Fibroblast of gingiva (primary cell): ENCODE measurements at regions not wholly inside any gene's neighbourhood (a gene's known extent, or its start where the extent isn't known, plus 50 kb on each side); places are given as distances from the start of the nearest gene placed in this dataset.

ENCODE experiments used
- DNase-seq: peaks from one replicate; pipeline ENCODE4 v3.0.0-alpha.2; 2011; ENCODE audit warnings: low read depth

DNA sequence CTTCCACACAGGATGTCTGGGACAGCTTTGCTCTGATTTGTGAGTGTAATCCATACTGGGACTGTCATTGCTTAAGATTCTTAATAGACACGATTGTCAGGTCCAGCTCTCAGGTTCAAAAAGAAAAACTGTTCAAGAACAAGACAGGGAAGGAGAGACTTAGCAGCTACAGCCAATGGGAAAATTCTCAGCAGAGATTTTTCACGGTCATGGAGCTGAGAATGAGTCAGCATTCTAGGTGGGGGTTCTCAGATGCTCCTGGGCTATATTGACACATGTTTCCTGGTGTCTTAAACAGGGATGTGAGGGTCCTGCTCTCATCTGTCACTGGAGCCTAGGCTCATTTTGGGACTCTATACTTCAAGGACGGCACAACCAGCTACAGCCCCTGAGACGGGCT is 318.3 kb downstream of the RRAGC start:
- DNase-seq, result no peak

DNA sequence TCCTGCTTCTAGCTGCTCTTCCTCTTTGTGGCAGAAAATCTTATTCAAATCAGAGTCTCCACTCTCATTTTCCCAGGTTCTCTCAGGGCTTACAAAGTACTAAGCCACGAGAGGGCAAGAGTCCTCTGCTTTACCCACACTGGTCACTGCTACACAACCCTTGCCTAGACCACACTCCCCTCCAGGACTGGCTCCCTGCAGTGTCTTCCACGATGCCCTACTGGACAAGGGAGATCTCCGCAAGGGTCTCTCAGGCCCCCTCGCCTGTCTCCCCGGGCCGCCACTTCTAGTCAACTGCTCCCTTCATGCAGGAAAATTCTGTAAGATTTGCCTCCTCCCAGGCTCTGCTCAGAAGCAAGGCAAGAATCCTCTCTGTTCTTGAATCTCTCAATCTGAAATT is 319.6 kb downstream of the RRAGC start:
- no peak for DNase-seq

DNA sequence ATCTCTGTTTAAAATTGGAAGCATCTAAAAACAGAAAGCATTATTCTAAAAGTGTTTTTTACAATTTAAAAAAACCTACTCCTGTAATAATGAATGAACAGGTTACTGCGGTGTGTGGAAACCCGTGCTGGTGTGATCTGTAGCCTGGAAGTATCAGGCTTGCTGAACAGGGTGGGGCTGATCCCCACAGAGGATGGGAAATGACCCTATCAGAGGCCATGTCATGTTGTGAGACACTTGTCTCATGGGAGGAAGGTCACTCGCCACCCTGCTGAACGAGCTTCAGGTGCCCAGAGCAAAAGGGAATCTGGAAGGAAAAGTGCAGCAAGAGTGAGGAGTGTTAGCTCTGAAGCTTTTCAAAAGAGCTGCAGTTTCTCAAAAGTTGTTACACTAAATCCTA is 320.7 kb downstream of the RRAGC start:
- no peak for DNase-seq

DNA sequence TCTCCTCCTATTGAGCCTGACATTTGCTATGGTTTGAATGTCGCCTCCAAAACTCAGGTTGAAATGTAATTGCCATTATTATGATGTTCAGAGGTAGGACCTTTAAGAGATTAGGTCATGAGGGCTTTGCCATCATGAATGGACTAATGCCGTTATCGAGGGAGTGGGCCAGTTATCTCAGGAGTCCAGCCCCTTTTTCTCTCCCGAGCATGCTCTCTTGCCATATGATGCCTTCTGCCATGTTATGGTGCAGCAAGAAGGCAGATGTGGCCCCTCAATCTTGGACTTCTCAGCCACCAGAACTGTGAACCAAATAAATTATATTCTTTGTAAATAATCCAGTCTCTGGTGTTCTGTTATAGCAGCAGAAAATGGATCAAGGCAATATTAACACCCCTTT is 323.5 kb downstream of the RRAGC start:
- DNase-seq, result no peak

DNA sequence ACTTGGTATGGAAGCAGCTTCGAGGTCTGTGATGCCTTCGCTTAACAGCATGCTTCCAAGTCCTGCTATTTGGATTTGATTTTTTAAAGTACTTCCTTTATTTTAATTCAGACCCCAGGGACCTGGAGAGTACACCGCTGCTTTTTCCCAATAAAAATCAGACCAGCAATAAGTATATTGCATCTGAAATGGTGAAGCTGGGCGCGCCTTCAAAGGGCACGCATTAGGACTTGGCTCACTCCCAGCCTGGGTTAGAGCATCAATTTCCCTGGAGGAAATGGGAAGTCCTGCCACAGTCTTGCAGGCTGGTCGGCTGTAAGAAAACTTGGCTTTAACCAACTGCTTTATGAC is 325.1 kb downstream of the RRAGC start:
- no peak for DNase-seq

DNA sequence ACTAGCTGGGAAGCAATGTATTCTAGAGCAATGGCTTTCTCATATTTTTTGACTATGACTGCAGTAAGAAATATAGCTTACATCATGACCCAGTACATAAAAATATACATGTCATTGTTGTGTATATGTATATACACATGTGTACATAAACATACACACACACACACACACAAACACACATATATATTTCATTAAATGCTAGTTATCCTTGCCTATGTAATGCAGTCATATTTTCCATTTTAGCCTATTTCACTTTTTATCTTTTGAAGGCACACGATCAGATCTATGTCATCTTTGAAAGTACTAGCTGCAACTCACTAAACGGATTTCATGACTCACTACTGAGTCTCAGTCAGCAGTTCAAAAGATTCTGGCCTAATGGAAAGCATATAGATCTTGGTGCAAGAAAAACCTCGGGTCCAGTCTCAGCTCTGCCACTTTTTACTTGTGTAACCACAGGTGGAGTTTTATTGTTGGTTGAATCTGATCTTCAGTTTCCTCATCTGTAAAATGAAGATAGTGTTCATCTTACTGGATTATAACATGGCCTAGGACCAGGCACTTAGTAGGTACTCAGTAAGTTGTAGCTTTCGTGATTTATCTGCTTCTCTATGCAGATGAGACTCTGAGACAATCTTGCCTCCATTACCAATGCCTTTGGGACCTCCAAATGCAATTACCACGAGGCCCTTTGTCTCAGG is 325.6 kb downstream of the RRAGC start:
- DNase-seq, result no peak

DNA sequence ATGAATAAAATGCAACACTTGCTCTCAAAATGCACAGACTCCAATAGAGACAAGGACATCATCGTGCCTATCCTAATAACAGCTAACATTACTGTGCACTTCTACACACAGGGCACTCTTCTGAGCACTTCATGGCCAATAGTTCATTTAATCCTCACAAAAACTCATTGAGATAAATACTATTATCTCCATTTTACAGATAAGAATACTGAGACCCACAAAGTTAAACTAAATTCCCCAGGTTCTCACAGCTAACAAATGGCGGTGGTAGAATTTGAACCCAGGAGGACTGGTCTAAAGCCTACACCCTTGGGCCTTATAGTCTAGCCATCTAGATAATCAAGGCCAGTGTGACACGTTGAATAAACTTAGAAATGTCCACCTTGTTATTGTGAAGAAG is 328.6 kb downstream of the RRAGC start:
- DNase-seq, result no peak

DNA sequence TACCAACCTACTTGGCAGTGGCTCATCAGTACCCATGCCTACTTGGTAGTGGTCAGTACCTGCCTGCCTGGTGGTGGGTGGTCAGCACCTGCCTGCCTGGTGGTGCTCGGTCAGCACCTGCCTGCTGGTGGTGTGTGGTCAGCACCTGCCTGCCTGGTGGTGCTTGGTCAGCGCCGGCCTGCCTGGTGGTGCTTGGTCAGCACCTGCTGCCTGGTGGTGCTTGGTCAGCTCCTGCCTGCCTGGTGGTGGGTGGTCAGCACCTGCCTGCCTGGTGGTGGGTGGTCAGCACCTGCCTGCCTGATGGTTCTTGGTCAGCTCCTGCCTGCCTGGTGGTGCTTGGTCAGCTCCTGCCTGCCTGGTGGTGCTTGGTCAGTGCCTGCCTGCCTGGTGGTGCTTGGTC is 329.6 kb downstream of the RRAGC start:
- no peak for DNase-seq

DNA sequence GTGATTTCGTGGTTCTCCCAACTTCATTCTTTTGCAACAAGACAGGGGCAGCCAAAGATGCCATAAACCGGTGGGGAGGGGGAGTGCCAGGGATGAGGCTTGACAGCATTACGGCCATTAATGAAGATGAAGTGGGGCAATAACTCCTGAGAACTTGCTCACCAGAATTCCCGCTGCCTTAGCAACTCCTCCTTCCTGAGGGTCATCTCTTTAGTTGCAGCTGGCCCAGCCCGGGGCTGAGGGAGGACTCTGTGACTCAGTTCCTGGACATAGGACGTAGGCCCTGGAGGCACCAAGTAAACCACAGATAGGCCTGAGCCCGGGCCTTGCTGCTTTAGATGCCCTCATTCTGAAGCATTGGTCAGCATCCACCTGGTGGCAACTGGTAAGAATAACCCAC is 330.2 kb downstream of the RRAGC start:
- no peak for DNase-seq

DNA sequence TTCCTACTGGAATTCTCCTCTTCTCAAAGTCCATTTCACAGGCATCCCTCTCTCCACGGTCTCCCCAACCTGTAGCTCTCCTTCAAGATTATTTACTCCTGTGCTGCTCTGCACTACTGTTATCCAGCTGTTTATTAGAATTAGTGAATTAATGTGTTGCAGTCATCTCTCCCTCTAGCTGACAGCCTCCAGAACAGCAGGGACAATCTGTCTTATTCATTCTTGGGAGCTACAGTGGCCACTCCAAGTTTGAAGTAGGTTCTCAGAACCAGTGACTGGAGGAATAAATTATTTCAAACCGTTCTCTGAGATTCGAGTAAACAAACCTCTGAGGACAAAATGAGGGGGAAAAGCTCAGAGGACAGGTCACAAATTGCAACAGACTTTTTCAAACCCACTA is 330.9 kb downstream of the RRAGC start:
- DNase-seq, result no peak

DNA sequence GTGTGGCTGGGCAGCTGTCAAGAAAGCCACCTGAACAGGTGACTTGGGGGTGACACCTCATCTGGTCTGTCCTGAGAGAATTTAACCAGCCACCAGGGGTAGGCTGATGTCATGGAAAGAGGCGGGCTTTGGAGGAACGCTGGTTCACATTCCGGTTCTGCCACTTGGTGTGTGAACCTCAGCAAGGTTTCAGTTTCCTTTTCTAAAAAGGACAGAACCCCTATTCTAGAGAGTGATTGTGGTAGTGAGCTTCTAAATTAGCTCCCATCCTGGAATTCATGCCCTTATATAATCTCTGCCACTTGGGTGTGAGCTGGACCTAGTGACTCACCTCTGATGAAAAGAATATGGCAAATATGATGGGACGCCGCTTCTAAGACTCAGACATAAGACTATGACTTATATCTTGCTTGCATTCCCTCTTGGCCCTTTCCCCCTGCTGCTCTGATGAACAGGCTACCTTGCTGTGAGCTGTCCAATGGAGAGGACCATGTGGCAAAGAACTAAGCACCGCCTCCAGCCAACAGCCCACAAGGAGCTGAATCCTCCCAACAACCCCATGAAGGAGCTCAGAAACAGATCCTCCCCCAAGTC is 332.1 kb downstream of the RRAGC start:
- no peak for DNase-seq

DNA sequence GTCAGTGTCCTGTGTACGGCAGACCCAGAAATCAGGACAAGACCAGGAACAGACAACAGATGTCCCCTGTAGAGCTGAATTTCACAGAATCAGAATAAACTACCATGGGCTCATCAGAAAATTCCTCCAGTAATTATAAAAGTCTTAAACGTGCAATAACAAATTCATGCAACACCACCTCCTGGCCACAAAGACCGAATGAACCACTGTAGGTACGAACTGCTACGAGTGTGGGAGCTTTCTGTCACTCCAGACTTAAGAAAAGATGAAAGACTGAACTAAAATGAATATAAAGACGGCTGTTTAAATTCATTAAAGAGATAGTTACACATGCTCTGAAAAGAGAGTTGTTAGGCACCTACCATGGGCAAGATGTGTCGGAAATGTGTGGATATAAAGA is 333.5 kb downstream of the RRAGC start:
- no peak for DNase-seq

DNA sequence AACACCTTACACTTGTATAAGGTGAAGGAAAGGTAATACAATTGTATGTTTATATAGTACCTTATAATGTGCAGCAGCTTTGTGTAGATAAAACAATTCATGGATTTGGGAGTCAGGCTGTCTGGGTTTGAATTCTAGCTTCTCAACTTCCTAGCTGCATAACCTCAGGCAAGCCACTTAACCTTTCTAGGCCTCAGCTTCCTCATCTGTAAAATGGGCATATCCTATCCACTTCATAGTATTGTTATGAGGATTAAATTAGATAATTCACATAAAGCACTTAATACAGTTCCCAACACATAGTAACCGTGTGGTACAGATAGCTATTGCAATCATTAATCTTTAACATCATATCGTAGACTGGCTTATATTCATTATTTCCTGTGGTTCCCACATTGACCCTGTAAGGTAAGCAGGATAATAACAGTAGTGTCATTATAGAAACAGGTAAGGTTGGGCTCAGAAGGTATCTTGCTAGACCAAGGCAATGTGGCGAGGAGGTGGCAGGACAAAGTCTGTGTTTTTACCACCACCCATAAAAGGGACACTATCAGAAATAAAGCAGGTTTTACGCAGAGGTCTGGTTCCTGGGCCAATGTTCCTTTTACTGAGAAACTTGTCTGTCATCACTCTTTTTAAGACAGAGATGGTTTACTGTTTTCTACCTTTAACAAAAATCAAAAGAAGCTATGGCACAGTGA is 334.1 kb downstream of the RRAGC start:
- no peak for DNase-seq

DNA sequence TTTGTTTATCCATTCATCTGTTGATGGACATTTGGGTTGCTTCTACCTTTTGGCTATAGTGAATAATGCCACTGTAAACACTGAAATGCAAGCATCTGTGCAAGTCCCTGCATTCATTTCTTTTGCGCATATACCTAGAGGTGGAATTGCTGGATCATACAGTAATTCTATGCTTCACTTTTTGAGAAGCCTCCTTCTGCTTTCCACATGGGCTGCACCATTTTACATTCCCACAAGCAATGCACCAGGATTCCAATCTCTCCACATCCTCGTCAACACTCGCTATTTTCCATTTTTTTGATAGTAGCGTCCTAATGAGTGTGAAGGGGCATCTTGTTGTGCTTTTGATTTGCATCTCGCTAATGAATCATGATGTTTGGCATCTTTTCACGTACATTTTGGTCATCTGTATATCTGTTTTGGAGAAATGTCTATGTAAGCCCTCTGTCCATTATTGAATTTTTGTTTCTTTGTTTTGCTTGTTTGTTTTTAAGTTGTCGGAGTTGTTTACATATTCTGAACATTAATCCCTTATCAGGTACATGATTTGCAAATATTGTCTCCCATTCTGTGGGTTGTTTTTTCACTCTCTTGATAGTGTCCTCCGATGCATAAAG is 335.4 kb downstream of the RRAGC start:
- DNase-seq, result no peak

DNA sequence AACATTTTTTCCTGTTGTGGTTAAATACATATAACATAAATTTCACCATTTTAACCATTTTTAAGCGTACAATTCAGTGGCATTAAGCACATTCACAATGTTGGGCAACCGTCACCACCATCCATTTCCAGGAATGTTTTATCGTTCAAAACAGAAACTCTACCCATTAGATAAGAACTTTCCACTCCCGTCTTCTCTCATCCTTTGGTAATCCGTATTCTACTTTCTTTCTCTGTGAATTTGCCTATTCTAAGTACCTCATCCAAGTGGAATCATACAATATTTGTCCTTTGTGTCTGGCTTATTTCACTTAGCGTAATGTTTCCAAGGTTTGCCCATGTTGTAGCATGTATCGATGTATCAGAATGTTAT is 336.0 kb downstream of the RRAGC start:
- no peak for DNase-seq

DNA sequence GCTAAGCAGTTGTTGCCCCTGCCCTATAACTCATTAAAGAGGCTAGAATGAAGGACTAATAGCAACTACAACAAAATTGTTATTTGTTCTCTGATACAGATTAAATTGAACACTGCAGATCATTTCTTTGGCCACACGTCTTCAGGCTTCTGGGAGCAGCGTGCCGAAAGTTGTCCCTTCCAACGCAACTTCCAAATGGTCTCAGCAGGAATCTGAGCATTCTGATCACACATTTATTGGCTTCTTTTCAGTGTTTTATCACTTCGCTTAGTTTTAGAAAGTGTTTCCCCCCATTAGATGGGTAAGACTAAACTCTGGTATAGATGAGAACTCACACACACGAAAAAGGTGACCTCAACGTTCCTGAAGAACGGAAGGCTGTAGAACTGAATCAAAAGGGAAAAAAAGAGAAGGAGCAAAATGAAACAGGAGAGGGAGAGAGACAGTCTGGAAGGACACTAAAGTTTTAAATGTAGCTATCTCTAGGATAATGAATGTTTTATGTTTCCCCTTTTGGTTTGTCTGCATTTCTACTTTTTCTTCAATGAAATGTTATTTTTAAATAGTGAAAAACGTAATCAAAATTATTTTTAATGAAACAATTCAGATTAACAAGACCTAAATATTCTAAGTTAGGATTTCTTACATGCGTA is 336.5 kb downstream of the RRAGC start:
- no peak for DNase-seq

DNA sequence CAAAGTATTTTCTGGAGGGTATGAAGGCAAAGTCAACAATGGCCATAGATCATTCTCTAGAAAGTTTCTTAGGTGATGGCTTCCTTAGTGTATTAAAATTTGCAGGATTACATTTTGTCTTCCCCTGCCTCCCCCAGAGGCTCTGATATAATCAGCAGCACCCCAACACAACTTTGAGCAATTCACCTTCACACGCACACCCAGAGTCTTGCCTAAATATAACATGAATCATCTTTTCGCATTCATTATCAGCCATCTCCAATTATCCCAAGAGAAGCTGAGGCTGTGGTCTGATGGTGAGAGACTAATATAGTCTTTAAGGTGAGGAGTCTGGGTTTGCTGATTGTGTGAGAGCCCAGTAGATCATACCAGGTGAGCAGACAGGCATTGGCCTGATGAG is 343.0 kb downstream of the RRAGC start:
- no peak for DNase-seq

DNA sequence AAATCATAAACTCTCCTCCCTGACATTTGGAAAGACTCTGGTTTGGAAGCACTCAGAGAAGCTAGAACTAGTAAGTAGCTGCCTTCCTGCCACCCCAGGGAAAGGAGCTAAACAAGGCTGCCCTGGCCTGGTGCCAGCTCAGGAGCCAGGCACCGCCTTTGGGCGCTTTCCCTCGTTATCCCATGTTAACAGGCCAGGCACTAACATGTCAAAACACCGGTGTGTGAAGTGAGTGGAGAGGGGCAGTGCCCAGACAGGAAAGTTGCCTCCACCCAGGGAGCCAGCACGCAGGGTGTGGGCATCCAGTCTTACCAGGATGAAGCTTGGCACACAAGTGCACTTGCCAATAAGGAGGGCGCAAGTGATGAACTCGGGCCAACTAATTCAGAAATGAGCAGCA is 346.8 kb downstream of the RRAGC start:
- no peak for DNase-seq

DNA sequence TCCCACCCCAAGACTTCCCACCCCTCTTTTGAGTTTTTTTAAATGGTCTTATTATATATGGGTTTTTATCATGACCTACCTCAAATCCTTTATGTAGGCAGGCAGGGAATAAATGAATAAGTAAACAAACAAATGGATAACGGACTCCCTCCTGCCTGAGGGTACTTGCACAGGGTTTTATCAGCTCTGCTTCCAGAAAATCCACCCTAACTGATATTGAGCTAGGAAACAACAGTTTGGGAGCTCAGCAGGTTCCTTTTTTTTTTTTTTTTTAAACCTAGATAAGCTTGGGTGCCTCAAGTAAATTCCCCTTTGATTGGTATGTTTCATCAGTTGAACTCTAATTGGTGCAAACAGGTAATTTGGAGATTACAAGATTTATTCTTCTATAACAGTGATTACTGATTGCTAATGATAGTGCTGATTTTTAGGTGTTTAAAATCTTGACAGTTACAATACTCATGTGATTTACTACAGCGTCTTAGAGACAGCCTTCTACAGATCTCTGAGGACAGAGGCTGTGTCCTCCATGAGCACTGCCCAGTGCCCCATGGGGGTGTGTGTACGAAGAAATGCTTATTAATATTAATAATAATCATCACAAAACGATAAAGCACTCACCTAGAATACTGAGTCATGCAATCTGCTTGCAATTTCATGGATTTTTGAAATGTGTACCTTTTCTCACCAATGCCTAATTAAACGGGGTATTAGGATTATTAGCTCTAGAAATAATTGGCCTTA is 347.4 kb downstream of the RRAGC start:
- DNase-seq, result no peak

DNA sequence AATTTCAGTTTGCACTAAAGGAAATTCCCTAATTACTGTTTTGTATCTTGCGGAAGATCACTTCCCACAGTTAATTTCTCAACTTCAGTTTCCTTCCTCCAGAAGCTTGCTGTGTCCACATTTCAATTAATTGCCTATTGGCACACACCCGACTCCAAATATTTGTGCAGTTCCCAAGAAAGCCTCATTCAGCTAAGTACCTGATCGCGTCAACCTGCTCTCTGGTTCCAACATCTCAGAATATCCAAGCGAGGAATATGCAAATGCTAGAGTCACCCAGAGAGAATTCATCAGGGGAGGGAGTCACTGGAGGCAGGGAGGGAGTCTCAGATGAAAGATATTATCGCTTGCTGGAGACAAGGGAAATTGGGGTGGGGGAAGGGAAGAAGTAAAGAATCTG is 351.3 kb downstream of the RRAGC start:
- DNase-seq, result no peak

DNA sequence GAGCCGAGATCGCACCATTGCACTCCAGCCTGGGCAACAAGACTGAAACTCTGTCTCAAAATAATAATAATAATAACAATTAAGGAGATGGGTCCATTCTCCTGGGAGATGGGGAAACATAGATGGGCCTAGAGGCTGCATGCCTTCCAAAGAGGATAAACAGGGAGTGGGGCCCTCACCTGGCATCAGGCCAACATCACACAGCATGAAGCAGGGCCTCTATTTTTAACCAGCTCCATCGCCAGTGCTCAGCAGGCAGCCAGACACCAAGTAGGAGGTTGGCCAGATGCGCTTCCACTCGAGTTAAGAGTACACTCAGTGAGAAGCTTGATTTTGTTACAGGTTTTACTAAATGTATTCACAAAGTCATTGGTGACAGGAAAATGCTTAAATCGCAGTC is 352.0 kb downstream of the RRAGC start:
- no peak for DNase-seq

DNA sequence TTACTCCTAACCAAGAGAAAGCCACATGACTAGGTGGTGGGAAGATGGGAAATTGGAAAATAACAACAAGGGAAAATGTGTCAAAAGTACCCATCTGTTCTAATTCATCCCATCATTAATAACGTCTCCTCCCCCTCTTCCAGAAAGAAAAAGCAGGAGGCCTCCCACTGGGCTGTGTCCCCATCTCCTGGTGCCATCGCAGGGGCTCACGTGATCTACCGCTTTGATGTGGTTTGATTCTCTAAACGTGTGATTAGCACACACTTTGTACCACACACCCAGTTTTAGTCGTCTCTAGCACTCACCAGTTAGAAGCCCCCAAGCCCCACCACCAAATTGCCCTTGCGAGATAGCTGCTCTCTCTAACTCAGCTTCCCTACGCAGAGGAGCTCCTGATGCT is 353.6 kb downstream of the RRAGC start:
- no peak for DNase-seq
